ENCODE measurements at regions not wholly inside any gene's neighbourhood (a gene's known extent, or its start where the extent isn't known, plus 50 kb on each side); places are given as distances from the start of the nearest gene placed in this dataset.

- no peak for TF ChIP-seq EP300 (IDR thresholded peaks at IDR 0.05)
- no peak for TF ChIP-seq POLR2A (IDR thresholded peaks at IDR 0.05)
- H3K4me3 ChIP-seq, result no peak overlapping the region
- no peaks in the 10 kb centered on the region for H3K36me3 ChIP-seq
- no peak overlapping the region for H3K27ac ChIP-seq
- no peaks in the 10 kb centered on the region for H3K4me1 ChIP-seq
- H3K9me3 ChIP-seq, result peaks cover 0 to 12% (median 2%) of the 10 kb centered on the region in 4 donors
- no peaks in the 10 kb centered on the region for H3K27me3 ChIP-seq
- DNase-seq (ENCODE audit: low spot score in 2 of 2), result no peak
- 68 to 79% methylated on average over 7 of the region's 7 CpGs for WGBS, 2 donors
Observed at GRCh38 chr10:47159361-47160260, 140.4 kb upstream of the GDF10 start.

GRCh38 chr10:47160261-47160908 lies 139.6 kb upstream of the GDF10 start:
- Histone ChIP-seq H3K36me3 (no peaks in the 10 kb centered on the region), H3K9me3 (peaks cover 0 to 5% (median 0%) of the 10 kb centered on the region in 4 donors), H3K27ac (no peak overlapping the region), H3K4me3 (no peak overlapping the region), H3K4me1 (peaks cover 0 to 8% (median 5%) of the 10 kb centered on the region in 4 donors), H3K27me3 (no peaks in the 10 kb centered on the region)
- WGBS, 2 donors, result 85 to 89% methylated on average over 9 of the region's 9 CpGs
- no peak for DNase-seq (ENCODE audit: low spot score in 2 of 2)
- TF ChIP-seq EP300 (IDR thresholded peaks at IDR 0.05), result no peak
- no peak for TF ChIP-seq CTCF (IDR thresholded peaks at IDR 0.05)
- no peak for TF ChIP-seq POLR2A (IDR thresholded peaks at IDR 0.05)

GRCh38 chr10:47160967-47161366 lies 139.0 kb upstream of the GDF10 start:
- WGBS, 2 donors, result 79 to 84% methylated on average over 4 of the region's 4 CpGs
- TF ChIP-seq POLR2A (IDR thresholded peaks at IDR 0.05) (no peak), CTCF (IDR thresholded peaks at IDR 0.05) (no peak), EP300 (IDR thresholded peaks at IDR 0.05) (no peak)
- DNase-seq (ENCODE audit: low spot score in 2 of 2), result no peak
- Histone ChIP-seq H3K4me3 (no peak overlapping the region), H3K36me3 (no peaks in the 10 kb centered on the region), H3K27me3 (no peaks in the 10 kb centered on the region), H3K9me3 (no peaks in the 10 kb centered on the region), H3K27ac (no peak overlapping the region), H3K4me1 (peaks cover 0 to 14% (median 7%) of the 10 kb centered on the region in 4 donors)

GRCh38 chr10:47161465-47161864 lies 138.5 kb upstream of the GDF10 start:
- H3K4me1 ChIP-seq, result peaks cover 0 to 18% (median 10%) of the 10 kb centered on the region in 4 donors
- no peak for TF ChIP-seq CTCF (IDR thresholded peaks at IDR 0.05)
- H3K36me3 ChIP-seq, result no peaks in the 10 kb centered on the region
- no peak overlapping the region for H3K4me3 ChIP-seq
- DNase-seq (ENCODE audit: low spot score in 2 of 2), result no peak
- no peaks in the 10 kb centered on the region for H3K9me3 ChIP-seq
- H3K27me3 ChIP-seq, result no peaks in the 10 kb centered on the region
- no peak overlapping the region for H3K27ac ChIP-seq
- WGBS, 2 donors, result 74 to 85% methylated on average over 4 of the region's 4 CpGs

- no peak overlapping the region for H3K4me3 ChIP-seq
- H3K4me1 ChIP-seq, result peaks cover 0 to 30% (median 10%) of the 10 kb centered on the region in 4 donors
- DNase-seq (ENCODE audit: low spot score in 2 of 2), result no peak
- 86 to 91% methylated on average over 9 of the region's 9 CpGs for WGBS, 2 donors
- H3K9me3 ChIP-seq, result no peaks in the 10 kb centered on the region
- H3K36me3 ChIP-seq, result no peaks in the 10 kb centered on the region
- no peak overlapping the region for H3K27ac ChIP-seq
- TF ChIP-seq CTCF (IDR thresholded peaks at IDR 0.05) (no peak), EP300 (IDR thresholded peaks at IDR 0.05) (no peak), POLR2A (IDR thresholded peaks at IDR 0.05) (no peak)
- H3K27me3 ChIP-seq, result no peaks in the 10 kb centered on the region
Observed at GRCh38 chr10:47164126-47164799, 135.7 kb upstream of the GDF10 start.
